Epithelial cell of esophagus (primary cell): ENCODE measurements at regions not wholly inside any gene's neighbourhood (a gene's known extent, or its start where the extent isn't known, plus 50 kb on each side); places are given as distances from the start of the nearest gene placed in this dataset.
"Not testable (repeated sequence)": the region's sequence is repeated elsewhere in the genome, so short reads cannot be mapped to it uniquely, and the experiment has no call there.

Source experiments
- DNase-seq: peaks from one replicate; pipeline ENCODE4 v3.0.0; 2010; ENCODE audit warnings: low read depth
- H3K4me3 ChIP-seq: 2 replicates; pipeline ENCODE4 v1.5.1; 2011; ENCODE audit warnings: mild to moderate bottlenecking, low read length, control low read depth
- CTCF ChIP-seq: IDR thresholded peaks from 2 replicates; pipeline ENCODE4 v1.5.1; 2011; ENCODE audit warnings: low read depth, mild to moderate bottlenecking, low read length, control low read depth, inconsistent platforms; ENCODE audit not compliant: insufficient read depth; ENCODE audit errors: missing control alignments

DNA sequence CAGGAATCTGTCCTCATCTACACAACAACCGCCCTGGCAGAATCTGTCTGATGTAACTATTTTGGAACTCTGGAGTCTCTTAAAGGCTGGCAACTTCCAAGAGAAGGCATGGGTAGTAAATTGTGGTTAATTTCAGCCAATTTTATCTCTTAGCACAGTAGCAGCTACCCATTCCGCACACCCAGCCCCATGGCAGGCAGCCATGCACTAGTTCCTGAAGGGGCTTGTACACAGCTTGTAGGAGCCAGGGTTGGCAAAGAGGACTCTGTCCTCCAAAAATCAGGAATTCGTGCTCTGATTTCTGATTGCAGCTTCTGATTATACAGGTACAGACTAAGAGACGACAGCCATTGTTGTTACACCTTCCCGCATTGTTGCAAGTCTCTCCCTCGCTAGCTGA, 155.9 kb downstream of the RNF144B start:
- TF ChIP-seq CTCF = no peak
- no peak overlapping the region for H3K4me3 ChIP-seq
- no peak for DNase-seq

DNA sequence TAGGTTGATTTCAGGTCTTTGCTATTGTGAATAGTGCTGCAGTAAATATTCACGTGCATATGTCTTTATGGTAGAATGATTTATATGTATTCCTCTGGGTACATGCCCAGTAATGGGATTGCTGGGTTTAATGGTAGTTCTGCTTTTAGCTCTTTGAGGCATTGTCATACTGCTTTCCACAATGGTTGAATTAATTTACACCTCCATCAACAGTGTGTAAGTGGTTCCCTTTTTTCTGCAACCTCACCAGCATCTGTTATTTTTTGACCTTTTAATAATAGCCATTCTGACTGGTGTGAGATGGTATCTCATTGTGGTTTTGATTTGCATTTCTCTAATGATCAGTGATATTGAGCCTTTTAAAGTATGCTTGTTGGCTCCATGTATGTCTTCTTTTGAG, 158.0 kb downstream of the RNF144B start:
- DNase-seq, H3K4me3 ChIP-seq: not testable (repeated sequence)

DNA sequence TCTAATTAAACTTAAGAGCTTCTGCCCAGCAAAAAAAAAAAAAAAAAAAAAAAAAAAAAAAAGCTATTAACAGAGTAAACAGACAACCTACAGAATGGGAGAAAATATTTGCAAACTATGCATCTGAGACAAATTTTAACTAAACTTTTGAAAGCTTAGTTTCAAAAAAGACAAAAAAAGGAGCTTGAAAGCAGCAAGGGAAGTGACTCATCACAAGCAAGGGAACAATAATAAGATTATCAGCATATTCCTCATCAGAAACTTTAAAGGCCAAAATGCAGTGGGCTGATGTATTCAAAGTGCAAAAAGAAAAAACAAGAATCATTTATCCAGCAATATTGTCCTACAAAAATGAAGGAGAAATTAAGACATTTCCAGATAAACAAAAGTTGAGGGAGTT, 158.6 kb downstream of the RNF144B start:
- no peak for TF ChIP-seq CTCF
- no peak overlapping the region for H3K4me3 ChIP-seq
- no peak for DNase-seq

GRCh38 chr6:18550119-18550518, 163.0 kb downstream of the RNF144B start:
- no peak overlapping the region for H3K4me3 ChIP-seq
- no peak for DNase-seq
- no peak for TF ChIP-seq CTCF

DNA sequence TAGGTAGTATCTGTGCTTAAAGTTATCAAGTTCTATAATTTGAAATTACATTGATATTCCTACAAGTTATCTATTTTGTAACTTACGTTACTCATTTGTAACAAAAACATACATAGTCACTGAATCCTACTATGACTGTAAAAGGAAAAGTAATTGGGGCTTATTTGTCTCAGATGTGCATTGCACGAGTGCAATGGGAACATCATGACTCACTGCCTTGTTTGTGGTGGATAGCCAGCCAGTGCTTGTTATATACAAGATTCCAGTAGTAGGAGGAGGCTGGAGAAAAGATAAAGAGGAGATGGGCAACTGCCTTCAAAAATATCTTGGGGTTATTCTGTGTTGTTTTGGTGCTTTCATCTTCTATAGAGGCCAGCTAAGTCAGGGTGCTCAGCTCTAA, 164.1 kb downstream of the RNF144B start:
- no peak for TF ChIP-seq CTCF
- H3K4me3 ChIP-seq = no peak overlapping the region
- DNase-seq = peak; percentile 77

- H3K4me3 ChIP-seq = no peak overlapping the region
- no peak for DNase-seq
- no peak for TF ChIP-seq CTCF
Measured at GRCh38 chr6:18555750-18556149, 168.6 kb downstream of the RNF144B start.

- DNase-seq = no peak
- no peak for TF ChIP-seq CTCF
- H3K4me3 ChIP-seq = no peak overlapping the region
Measured at GRCh38 chr6:18561037-18561750, 174.0 kb downstream of the RNF144B start.
